GM12874 (cell line): ENCODE measurements at regions not wholly inside any gene's neighbourhood (a gene's known extent, or its start where the extent isn't known, plus 50 kb on each side); places are given as distances from the start of the nearest gene placed in this dataset.

ENCODE experiments used
- TF ChIP-seq, protein P1 (sequence below): IDR thresholded peaks from 2 replicates; pipeline ENCODE4 v1.5.1; 2011; ENCODE audit warnings: low read depth, mild to moderate bottlenecking, control low read depth, low read length, moderate library complexity; ENCODE audit not compliant: insufficient read depth

GRCh38 chr16:73888840-73889490, 407.6 kb upstream of the PSMD7 start:
- TF ChIP-seq, protein P1, sequence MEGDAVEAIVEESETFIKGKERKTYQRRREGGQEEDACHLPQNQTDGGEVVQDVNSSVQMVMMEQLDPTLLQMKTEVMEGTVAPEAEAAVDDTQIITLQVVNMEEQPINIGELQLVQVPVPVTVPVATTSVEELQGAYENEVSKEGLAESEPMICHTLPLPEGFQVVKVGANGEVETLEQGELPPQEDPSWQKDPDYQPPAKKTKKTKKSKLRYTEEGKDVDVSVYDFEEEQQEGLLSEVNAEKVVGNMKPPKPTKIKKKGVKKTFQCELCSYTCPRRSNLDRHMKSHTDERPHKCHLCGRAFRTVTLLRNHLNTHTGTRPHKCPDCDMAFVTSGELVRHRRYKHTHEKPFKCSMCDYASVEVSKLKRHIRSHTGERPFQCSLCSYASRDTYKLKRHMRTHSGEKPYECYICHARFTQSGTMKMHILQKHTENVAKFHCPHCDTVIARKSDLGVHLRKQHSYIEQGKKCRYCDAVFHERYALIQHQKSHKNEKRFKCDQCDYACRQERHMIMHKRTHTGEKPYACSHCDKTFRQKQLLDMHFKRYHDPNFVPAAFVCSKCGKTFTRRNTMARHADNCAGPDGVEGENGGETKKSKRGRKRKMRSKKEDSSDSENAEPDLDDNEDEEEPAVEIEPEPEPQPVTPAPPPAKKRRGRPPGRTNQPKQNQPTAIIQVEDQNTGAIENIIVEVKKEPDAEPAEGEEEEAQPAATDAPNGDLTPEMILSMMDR, result no peak

DNA sequence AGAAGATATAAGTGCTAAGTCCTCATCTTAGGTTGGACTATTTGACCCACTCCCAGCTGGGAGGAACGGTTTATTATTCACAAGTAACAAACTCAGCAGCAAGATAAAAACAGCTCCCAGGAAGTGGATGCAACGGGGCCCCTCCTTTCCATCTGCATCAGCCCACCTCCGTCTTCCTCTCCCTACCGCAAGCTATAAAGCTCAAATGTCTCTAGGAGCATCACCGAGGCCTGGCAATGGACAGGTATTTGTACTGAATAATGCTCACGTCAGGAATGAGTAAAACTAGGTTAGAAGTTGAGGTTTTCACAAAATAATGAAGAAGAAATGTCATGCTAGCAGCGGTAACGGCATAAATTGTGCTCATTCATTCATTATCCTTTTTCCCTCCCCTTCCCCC, 408.7 kb upstream of the PSMD7 start:
- TF ChIP-seq, protein P1, result no peak

DNA sequence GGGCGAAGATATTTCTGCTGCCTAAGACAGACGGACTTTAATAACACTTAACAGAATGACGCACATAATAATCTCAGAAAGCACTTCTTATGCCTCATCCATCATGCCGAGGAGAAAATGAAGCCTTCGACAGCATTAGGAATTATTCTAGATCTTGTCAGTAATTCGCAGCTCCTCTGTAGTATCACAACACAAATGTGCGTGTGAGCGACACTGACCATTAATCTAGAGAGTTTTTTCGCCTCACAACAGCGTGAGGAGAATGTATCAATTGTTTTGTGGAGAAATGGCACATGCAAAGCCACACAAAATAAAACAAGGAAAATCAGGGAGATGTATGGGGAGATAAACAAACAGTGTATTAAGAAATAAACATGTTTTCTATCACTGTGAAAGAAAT, 410.2 kb upstream of the PSMD7 start:
- TF ChIP-seq, protein P1, result no peak

- TF ChIP-seq, protein P1, result no peak
Measured at GRCh38 chr16:73885319-73885718, 411.3 kb upstream of the PSMD7 start.

GRCh38 chr16:73883841-73884240, 412.8 kb upstream of the PSMD7 start:
- TF ChIP-seq, protein P1, result no peak

- TF ChIP-seq, protein P1, result no peak
Measured at GRCh38 chr16:73883126-73883525, 413.5 kb upstream of the PSMD7 start.

DNA sequence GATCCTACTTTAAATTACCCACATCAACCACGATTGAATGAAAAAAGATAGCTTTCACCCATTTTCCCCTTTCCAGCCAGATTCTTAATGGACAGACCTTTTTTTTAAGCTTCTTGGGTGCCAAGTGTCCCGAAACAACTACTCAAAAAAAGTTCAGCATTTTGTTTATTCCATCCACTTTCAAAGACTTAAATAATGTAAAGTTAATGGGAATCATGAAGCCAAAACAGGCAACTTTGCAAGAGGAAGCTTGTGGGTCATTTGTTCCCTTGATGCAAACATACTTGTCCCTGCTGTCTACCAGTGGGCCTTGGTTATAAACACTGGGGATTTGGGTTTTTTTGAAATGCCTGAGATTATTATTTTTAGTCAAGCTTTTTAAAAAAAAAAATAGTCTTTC, 414.0 kb upstream of the PSMD7 start:
- TF ChIP-seq, protein P1, result no peak
